ENCODE measurements at regions not wholly inside any gene's neighbourhood (a gene's known extent, or its start where the extent isn't known, plus 50 kb on each side); places are given as distances from the start of the nearest gene placed in this dataset.

DNA sequence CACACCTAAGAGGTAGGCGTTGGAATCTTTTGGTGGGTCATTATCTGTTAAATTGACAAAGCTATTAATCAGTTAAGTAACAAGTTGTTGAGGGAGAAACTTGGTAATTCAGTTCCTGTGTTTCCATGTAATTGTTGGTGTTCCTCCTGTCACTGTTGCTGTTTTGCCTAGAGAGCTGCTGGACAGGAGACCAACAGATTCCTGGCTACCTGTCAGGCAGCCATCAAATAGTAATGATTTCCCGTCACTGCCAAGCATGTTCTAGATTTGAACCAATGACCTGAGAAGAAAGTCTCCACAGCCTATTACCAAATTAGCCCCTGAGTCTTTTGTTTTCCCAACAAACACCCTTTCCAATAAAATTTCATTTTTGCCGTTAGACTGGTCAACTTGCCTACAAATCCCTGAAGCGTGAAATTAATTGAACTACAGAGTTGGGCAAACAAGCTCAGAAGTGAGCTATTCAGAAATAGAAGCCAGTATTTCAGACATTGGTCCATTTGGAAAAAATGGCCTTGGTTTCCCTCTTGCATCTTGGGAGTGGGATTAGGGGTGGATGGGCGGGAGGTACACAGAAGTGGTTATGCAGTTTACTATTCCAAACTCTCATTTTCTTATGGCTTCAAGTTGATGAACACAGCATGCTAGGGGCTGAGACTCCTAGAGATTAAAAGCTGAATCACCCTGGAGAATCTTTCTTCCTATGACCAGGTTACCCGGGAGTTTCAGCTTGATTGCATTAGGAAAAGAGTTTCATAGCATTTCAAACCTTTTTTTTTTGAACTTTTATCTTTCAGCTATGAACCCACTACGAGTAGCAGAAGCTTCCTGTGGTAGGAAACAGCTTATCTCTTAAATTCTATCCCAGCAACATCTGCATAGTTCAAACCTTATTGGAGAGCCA, 262.8 kb upstream of the MAF start:
- Mint-ChIP-seq H3K9me3 (peaks cover 0 to 5% (median 0%) of the 10 kb centered on the region in 11 donors), H3K4me3 (no peak overlapping the region), H3K4me1 (peaks cover 0 to 4% (median 0%) of the 10 kb centered on the region in 7 donors), H3K36me3 (no peaks in the 10 kb centered on the region), H3K27me3 (peaks cover 8 to 29% (median 17%) of the 10 kb centered on the region in 5 donors), H3K27ac (no peak overlapping the region)
- POLR2A ChIA-PET, result no interaction called here
- DNase-seq, result no peak
- no peak overlapping the region for H3K27ac ChIP-seq (ENCODE audit: low read depth, low read length)
- no peak for ATAC-seq
- no peak overlapping the region for H3K4me3 ChIP-seq (ENCODE audit: low read length)
- intact Hi-C loops (cut with micrococcal nuclease), result no loop called here
- H3K27me3 ChIP-seq (ENCODE audit: control insufficient read depth in 2 of 2, insufficient read depth in 2 of 2, low read length in 2 of 2), result no peaks in the 10 kb centered on the region
- no peaks in the 10 kb centered on the region for H3K36me3 ChIP-seq (ENCODE audit: control insufficient read depth in 2 of 3, insufficient read depth in 3 of 3, low read length in 3 of 3)
- CTCF ChIA-PET, result no interaction called here
- no peaks in the 10 kb centered on the region for H3K4me1 ChIP-seq (ENCODE audit: control insufficient read depth in 2 of 2, insufficient read depth in 2 of 2, low read length in 2 of 2)
- no peaks in the 10 kb centered on the region for H3K9me3 ChIP-seq (ENCODE audit: control insufficient read depth in 2 of 3, low read length in 3 of 3)

DNA sequence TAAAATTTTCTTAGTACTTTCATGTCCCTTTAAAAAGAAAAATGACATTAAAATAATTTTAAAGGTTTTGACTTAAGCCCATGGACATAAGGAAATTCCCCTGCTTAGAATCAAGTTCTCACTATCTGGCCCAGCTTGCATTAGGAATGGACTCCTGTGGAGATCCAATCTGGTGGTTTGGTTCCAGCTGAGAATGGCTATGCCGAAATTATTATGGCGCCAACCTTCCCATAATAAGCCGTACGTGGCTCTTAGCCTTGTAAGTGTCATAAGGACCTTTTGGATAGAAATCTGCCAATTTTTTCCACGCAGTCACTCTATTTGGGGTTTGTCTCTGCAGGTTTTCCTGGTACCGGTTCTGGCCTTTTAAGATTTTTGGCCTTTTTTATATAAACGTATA, 262.1 kb upstream of the MAF start:
- no peak for ATAC-seq
- H3K36me3 ChIP-seq (ENCODE audit: control insufficient read depth in 2 of 3, insufficient read depth in 3 of 3, low read length in 3 of 3), result no peaks in the 10 kb centered on the region
- H3K4me1 ChIP-seq (ENCODE audit: control insufficient read depth in 2 of 2, insufficient read depth in 2 of 2, low read length in 2 of 2), result no peaks in the 10 kb centered on the region
- no peaks in the 10 kb centered on the region for H3K36me3 Mint-ChIP-seq
- H3K4me3 ChIP-seq (ENCODE audit: low read length), result no peak overlapping the region
- intact Hi-C loops (cut with micrococcal nuclease), result no loop called here
- no peak for DNase-seq
- H3K27me3 Mint-ChIP-seq, result peaks cover 8 to 27% (median 17%) of the 10 kb centered on the region in 5 donors
- H3K27me3 ChIP-seq (ENCODE audit: control insufficient read depth in 2 of 2, insufficient read depth in 2 of 2, low read length in 2 of 2), result no peaks in the 10 kb centered on the region
- no peak overlapping the region for H3K4me3 Mint-ChIP-seq
- H3K27ac ChIP-seq (ENCODE audit: low read depth, low read length), result no peak overlapping the region
- ChIA-PET CTCF (no interaction called here), POLR2A (no interaction called here)
- H3K9me3 ChIP-seq (ENCODE audit: control insufficient read depth in 2 of 3, low read length in 3 of 3), result no peaks in the 10 kb centered on the region
- H3K4me1 Mint-ChIP-seq, result peaks cover 0 to 4% (median 0%) of the 10 kb centered on the region in 7 donors
- H3K9me3 Mint-ChIP-seq, result peaks cover 0 to 5% (median 0%) of the 10 kb centered on the region in 11 donors
- no peak overlapping the region for H3K27ac Mint-ChIP-seq

DNA sequence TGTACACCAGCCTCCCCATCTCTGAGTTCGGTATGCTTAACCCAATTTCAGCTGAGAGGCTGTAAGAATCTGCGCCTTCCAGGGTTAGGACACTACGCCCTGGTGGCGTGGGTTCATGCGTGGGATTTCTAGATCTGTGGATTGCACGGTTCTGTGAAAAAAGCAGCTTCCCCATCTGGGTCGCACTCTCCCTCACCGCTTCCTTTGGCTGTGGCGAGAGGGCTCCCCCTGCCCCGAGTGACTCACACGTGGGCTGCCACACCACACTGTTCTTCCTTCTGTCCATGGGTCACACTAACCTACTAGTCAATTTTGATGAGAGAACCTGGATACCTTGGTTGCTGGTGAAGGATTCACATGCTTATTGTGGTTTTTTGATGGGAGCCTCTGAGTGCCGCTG, 256.0 kb upstream of the MAF start:
- Mint-ChIP-seq H3K27ac (no peak overlapping the region), H3K9me3 (peaks cover 10 to 36% (median 20%) of the 10 kb centered on the region in 11 donors), H3K27me3 (peaks cover 2 to 30% (median 22%) of the 10 kb centered on the region in 5 donors), H3K4me3 (no peak overlapping the region), H3K4me1 (no peaks in the 10 kb centered on the region), H3K36me3 (peaks cover 0 to 7% (median 3%) of the 10 kb centered on the region in 5 donors)
- no peaks in the 10 kb centered on the region for H3K4me1 ChIP-seq (ENCODE audit: control insufficient read depth in 2 of 2, insufficient read depth in 2 of 2, low read length in 2 of 2)
- ATAC-seq (peak; percentile 73), DNase-seq (no peak)
- no peaks in the 10 kb centered on the region for H3K9me3 ChIP-seq (ENCODE audit: control insufficient read depth in 2 of 3, low read length in 3 of 3)
- no peak overlapping the region for H3K4me3 ChIP-seq (ENCODE audit: low read length)
- intact Hi-C loops (cut with micrococcal nuclease), result no loop called here
- ChIA-PET CTCF (no interaction called here), POLR2A (no interaction called here)
- H3K27me3 ChIP-seq (ENCODE audit: control insufficient read depth in 2 of 2, insufficient read depth in 2 of 2, low read length in 2 of 2), result no peaks in the 10 kb centered on the region
- H3K27ac ChIP-seq (ENCODE audit: low read depth, low read length), result no peak overlapping the region
- no peaks in the 10 kb centered on the region for H3K36me3 ChIP-seq (ENCODE audit: control insufficient read depth in 2 of 3, insufficient read depth in 3 of 3, low read length in 3 of 3)

DNA sequence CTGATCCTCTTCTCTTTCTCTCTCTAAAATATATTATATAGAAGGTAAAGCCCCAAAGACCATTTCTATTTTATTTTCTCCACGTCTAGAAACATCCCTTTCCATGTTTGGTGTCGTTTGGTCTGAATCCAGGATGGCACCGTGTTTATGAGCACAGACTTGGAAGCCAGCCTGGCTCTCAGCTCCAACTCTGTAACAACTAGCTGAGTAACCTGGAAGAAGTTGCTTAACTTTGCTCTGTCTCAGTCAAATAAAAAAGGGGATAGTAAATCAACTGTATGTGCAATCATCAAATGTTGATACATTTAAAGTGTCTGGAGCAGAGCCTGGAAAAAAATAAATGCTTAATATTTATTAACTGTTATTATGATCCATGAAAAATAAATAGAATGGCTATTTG, 249.8 kb upstream of the MAF start:
- ChIA-PET POLR2A (no interaction called here), CTCF (no interaction called here)
- Mint-ChIP-seq H3K4me1 (peaks cover 0 to 13% (median 0%) of the 10 kb centered on the region in 7 donors), H3K27me3 (peaks cover 0 to 18% (median 7%) of the 10 kb centered on the region in 5 donors), H3K27ac (no peak overlapping the region), H3K9me3 (peaks cover 4 to 26% (median 12%) of the 10 kb centered on the region in 11 donors), H3K36me3 (peaks cover 0 to 6% (median 0%) of the 10 kb centered on the region in 5 donors), H3K4me3 (no peak overlapping the region)
- no peak for ATAC-seq
- no peak for DNase-seq
- Histone ChIP-seq H3K4me3 (ENCODE audit: low read length) (no peak overlapping the region), H3K9me3 (ENCODE audit: control insufficient read depth in 2 of 3, low read length in 3 of 3) (no peaks in the 10 kb centered on the region), H3K27ac (ENCODE audit: low read depth, low read length) (no peak overlapping the region), H3K36me3 (ENCODE audit: control insufficient read depth in 2 of 3, insufficient read depth in 3 of 3, low read length in 3 of 3) (no peaks in the 10 kb centered on the region), H3K4me1 (ENCODE audit: control insufficient read depth in 2 of 2, insufficient read depth in 2 of 2, low read length in 2 of 2) (no peaks in the 10 kb centered on the region), H3K27me3 (ENCODE audit: control insufficient read depth in 2 of 2, insufficient read depth in 2 of 2, low read length in 2 of 2) (no peaks in the 10 kb centered on the region)
- intact Hi-C loops (cut with micrococcal nuclease), result no loop called here

DNA sequence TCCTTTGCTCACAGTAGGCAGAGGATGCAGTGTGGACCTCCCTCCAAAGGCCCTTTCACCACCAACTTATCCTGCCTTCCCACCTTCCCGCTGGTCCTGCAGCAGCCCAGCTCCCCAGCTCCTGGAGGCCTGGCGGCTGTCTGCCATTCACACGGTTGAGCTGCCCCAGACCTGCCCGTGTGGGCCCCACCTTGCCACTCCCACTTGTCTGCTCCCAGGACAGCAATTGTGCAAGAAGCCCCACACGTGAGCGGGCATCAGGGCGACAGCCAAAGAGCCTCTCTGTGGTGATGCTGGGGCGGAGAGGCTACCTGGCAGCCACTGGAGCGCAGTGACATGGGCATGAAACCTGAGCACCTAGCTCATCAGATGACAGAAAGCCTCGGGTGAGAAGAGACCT, 248.6 kb upstream of the MAF start:
- CTCF ChIA-PET, result no interaction called here
- ATAC-seq, result no peak
- POLR2A ChIA-PET, result no interaction called here

DNA sequence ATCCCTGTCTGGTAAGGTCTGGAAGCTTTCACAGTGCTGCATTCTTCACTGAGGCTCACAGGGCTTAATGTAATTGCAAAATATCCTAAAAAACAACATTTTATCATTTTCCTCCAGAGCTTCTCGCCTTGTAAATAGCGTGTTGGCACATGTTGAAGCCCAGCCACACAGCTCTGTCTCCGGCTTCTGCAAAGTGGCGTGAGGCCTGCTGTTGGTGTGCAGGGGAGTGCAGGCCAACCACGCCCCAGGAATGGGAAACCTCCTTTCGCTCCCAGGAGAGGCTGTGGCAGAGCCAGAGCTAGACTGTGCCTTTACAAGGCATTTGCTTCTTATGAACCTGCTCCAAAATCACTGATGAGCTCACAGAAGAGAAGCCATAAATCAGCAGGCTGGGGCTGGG, 248.2 kb upstream of the MAF start:
- intact Hi-C loops (cut with micrococcal nuclease), result no loop called here
- Mint-ChIP-seq H3K9me3 (peaks cover 0 to 11% (median 6%) of the 10 kb centered on the region in 11 donors), H3K36me3 (peaks cover 0 to 2% (median 0%) of the 10 kb centered on the region in 5 donors), H3K27ac (no peak overlapping the region), H3K4me1 (peaks cover 0 to 28% (median 5%) of the 10 kb centered on the region in 7 donors), H3K4me3 (no peak overlapping the region), H3K27me3 (peaks cover 0 to 10% (median 0%) of the 10 kb centered on the region in 5 donors)
- ChIA-PET CTCF (no interaction called here), POLR2A (no interaction called here)
- no peaks in the 10 kb centered on the region for H3K27me3 ChIP-seq (ENCODE audit: control insufficient read depth in 2 of 2, insufficient read depth in 2 of 2, low read length in 2 of 2)
- H3K27ac ChIP-seq (ENCODE audit: low read depth, low read length), result no peak overlapping the region
- no peak for ATAC-seq
- no peak for DNase-seq
- no peaks in the 10 kb centered on the region for H3K4me1 ChIP-seq (ENCODE audit: control insufficient read depth in 2 of 2, insufficient read depth in 2 of 2, low read length in 2 of 2)
- no peaks in the 10 kb centered on the region for H3K9me3 ChIP-seq (ENCODE audit: control insufficient read depth in 2 of 3, low read length in 3 of 3)
- no peaks in the 10 kb centered on the region for H3K36me3 ChIP-seq (ENCODE audit: control insufficient read depth in 2 of 3, insufficient read depth in 3 of 3, low read length in 3 of 3)
- no peak overlapping the region for H3K4me3 ChIP-seq (ENCODE audit: low read length)

More for the DNA sequence above, 248.6 kb upstream of the MAF start:
- Mint-ChIP-seq H3K4me1 (peaks cover 0 to 24% (median 4%) of the 10 kb centered on the region in 7 donors), H3K4me3 (no peak overlapping the region), H3K27ac (no peak overlapping the region), H3K27me3 (peaks cover 0 to 10% (median under 1%) of the 10 kb centered on the region in 5 donors), H3K9me3 (peaks cover 0 to 14% (median 6%) of the 10 kb centered on the region in 11 donors), H3K36me3 (peaks cover 0 to 2% (median 0%) of the 10 kb centered on the region in 5 donors)
- no peaks in the 10 kb centered on the region for H3K4me1 ChIP-seq (ENCODE audit: control insufficient read depth in 2 of 2, insufficient read depth in 2 of 2, low read length in 2 of 2)
- no peak for DNase-seq
- H3K36me3 ChIP-seq (ENCODE audit: control insufficient read depth in 2 of 3, insufficient read depth in 3 of 3, low read length in 3 of 3), result no peaks in the 10 kb centered on the region
- H3K4me3 ChIP-seq (ENCODE audit: low read length), result no peak overlapping the region
- intact Hi-C loops (cut with micrococcal nuclease), result no loop called here
- H3K27ac ChIP-seq (ENCODE audit: low read depth, low read length), result no peak overlapping the region
- H3K9me3 ChIP-seq (ENCODE audit: control insufficient read depth in 2 of 3, low read length in 3 of 3), result no peaks in the 10 kb centered on the region
- no peaks in the 10 kb centered on the region for H3K27me3 ChIP-seq (ENCODE audit: control insufficient read depth in 2 of 2, insufficient read depth in 2 of 2, low read length in 2 of 2)

DNA sequence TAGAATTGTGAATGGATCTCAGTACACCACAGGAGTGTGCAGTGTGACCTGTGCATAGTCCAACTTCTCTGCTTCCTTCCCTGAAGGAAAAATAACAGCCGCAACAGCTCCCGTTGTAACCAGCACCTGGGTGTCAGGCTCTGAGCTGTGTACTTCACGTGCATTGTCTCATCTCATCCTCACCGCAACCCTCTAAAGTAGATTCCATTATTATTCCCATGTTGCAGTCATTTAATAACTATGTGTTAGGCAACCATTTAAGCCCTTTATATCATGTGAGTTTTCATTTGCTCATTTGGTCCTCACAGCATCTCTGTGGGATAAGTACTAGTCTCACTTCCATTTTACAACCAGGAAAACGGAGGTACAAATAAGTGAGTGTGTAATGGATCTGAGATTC, 247.0 kb upstream of the MAF start:
- DNase-seq, result no peak
- no peaks in the 10 kb centered on the region for H3K4me1 ChIP-seq (ENCODE audit: control insufficient read depth in 2 of 2, insufficient read depth in 2 of 2, low read length in 2 of 2)
- no peaks in the 10 kb centered on the region for H3K27me3 ChIP-seq (ENCODE audit: control insufficient read depth in 2 of 2, insufficient read depth in 2 of 2, low read length in 2 of 2)
- ATAC-seq, result no peak
- no peak overlapping the region for H3K4me3 ChIP-seq (ENCODE audit: low read length)
- Mint-ChIP-seq H3K27me3 (peaks cover 0 to 10% (median 0%) of the 10 kb centered on the region in 5 donors), H3K4me1 (peaks cover 0 to 38% (median 5%) of the 10 kb centered on the region in 7 donors), H3K9me3 (peaks cover 0 to 9% (median 0%) of the 10 kb centered on the region in 11 donors), H3K36me3 (peaks cover 0 to 2% (median 0%) of the 10 kb centered on the region in 5 donors), H3K4me3 (no peak overlapping the region), H3K27ac (no peak overlapping the region)
- no peak overlapping the region for H3K27ac ChIP-seq (ENCODE audit: low read depth, low read length)
- H3K36me3 ChIP-seq (ENCODE audit: control insufficient read depth in 2 of 3, insufficient read depth in 3 of 3, low read length in 3 of 3), result no peaks in the 10 kb centered on the region
- POLR2A ChIA-PET, result no interaction called here
- CTCF ChIA-PET, result no interaction called here
- intact Hi-C loops (cut with micrococcal nuclease), result no loop called here
- no peaks in the 10 kb centered on the region for H3K9me3 ChIP-seq (ENCODE audit: control insufficient read depth in 2 of 3, low read length in 3 of 3)

Measured in naive thymus-derived CD4-positive, alpha-beta T cell (primary cell).